Superior temporal gyrus (tissue), 1 donor: ENCODE measurements at regions not wholly inside any gene's neighbourhood (a gene's known extent, or its start where the extent isn't known, plus 50 kb on each side); places are given as distances from the start of the nearest gene placed in this dataset.

ENCODE experiments used
- DNase-seq: peaks from one replicate; pipeline ENCODE4 v3.0.0-alpha.2; 2016; ENCODE audit errors: extremely low spot score

GRCh38 chr2:8537562-8538155, 144.2 kb upstream of the ID2 start:
- no peak for DNase-seq

DNA sequence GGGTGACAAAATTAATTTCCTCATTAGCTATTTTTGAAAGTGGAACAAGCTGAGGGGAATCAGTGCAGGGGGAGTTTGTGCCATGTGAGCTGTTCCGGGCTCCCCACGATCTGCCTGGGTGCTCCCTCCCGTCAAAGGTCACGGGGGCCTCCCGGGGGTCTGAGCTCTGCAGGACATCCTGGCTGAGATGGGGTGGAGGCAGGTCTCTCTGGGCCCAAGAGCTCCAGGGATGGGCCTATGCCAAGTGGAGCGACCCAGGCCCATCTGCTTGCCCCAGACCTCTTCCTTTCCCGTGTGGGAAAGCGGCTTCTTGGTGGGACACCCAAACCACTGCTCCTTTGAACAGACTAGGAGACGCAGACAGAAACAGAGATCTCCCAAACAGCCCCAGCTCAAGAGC, 143.3 kb upstream of the ID2 start:
- no peak for DNase-seq

DNA sequence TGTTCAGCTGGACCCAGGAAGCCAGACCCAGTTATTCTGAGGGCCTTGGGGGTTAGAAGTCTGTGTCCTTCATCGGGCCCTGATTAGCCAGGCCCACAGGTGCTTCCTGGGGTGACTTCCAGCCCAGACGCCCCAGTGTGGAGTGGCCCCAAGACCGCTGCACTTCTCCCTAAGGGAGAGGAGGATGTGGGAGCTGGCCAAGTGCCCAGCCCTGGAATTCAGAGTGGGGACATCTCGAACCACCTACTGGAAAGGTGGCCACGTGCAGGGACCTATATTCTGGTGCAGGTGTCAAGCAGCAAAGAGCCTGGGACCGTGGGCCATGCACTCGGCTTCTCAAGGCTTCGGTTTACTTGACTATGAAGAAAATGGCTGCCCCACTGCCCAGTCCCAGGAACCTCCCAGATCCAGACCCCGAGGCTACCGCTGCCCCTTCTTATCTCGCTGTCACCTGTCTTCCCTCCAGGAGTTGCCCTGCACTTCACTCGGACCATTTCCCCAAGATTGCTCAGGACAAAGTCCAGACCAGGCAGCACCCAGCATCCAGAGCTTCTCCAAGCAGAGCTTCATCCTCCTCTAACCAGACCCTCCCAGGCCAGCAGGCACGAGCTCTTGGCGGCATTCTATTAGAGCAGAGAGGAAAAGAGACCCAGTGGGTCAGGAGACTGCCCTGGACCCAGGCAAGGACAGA, 142.8 kb upstream of the ID2 start:
- no peak for DNase-seq

DNA sequence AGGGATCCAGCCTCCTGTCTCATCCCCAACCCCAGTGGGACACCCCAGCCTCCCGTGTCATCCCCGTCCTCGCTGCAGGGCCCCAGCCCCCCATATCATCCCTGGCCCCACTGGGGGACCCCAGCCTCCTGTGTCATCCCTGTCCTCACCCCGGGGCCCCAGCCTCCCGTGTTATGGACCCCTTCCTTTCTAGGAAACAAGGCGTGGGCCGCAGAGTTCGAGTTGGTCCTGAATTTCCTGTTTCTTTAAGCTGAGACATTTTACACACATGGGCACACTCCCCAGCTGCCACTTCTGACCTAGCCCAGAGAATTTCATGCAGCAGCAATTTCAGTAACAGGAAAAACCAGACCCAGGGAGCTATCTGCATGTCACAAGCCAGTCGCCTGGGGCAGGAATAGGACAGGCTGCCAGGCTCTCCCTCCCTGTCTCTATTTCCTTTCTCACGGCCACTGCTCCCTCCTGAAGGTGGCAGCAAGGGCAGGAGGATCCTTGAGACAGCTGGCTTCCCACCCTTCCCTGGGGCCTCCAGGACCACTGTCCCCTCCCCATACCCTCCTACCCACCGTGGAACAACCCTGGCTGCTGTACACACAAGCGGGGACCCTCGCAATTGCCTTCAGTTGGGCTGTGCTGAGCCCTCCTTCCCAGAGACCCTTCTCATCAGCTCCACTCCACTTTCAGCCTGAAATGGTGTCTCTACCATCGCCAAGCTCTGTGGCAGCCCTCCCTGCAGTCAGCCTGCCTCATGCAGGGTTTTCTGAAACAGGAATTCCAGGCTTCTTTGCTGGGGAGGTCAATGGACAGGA, 141.9 kb upstream of the ID2 start:
- no peak for DNase-seq

DNA sequence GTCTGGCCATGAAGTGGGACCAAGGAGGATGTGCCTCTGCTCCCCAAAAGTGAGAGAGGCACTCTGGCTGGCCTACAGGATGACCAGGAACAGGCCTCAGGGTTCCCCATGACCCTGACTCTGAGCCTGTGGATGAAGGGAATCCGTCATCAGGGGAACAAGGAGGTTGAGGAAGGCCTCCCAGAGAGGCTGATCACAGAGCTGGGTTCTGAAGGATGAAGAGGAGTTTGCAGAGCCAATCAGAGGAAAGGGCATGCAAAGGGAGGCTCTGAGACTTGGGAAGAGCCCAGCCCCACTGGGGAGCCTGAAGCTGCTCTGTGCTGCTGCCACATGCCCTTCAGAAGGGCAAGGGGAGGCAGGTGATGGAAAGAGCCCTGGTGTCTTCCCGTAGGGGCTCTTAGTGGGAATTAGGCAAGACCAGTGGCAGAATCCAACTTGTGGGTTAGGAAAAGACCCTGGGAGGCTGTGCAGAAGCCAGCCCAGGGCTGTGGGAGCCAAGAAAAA, 141.3 kb upstream of the ID2 start:
- no peak for DNase-seq

DNA sequence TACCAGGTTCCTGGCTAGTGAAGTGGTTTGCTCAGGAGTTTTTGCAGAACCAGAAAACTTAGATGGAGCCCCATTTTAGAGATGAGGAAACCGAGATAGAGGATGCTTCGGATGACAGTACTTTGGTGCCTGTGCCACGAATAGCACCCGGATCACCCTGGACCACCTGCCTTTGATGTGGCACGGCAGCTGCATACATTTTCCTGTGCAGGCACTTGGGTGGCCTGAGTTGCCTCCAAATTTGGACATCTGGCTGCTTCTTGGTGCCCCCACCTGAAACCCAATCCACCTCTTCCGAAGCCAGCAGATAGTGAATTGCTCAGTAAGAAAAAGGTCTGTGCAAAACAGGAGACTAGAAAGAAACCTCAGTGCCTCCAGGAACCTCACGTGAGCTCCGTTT, 140.6 kb upstream of the ID2 start:
- DNase-seq, result no peak

- DNase-seq, result no peak
These were observed 140.2 kb upstream of the ID2 start for GRCh38 chr2:8541636-8542035.

DNA sequence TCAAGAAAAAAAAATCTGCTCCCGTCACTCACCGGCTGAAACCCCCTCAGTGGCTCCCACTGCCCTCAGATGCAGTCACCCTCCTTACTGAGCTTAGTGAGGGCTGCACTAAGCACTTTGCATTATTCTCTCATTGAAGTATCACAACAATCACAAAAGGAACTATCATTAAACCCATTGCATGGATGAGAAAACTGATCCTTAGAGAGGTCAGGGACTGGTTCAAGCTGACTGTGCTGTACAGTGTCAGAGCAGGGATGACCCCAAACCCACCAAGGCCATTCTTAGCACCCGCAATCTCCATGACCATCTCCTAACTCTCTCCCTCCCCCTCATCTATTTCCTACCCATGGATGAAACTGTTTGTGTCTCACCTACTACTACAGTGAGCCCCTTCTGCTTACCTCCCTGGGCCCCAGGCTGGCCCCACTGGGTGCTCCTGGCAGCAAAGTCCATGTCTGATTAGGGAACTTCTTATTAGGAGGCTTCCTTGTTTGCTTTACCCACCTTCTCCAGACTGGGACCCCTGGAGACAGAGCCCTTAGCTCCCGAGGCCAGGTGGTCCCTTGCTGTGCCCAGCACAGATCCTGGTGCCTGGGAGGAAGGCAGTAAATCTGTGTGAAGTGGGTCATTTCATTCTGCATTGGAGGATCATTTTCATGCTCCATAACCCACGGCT, 139.3 kb upstream of the ID2 start:
- DNase-seq, result no peak

GRCh38 chr2:8543060-8543382, 138.8 kb upstream of the ID2 start:
- no peak for DNase-seq

GRCh38 chr2:8543383-8544170, 138.3 kb upstream of the ID2 start:
- peak; percentile 32 for DNase-seq

DNA sequence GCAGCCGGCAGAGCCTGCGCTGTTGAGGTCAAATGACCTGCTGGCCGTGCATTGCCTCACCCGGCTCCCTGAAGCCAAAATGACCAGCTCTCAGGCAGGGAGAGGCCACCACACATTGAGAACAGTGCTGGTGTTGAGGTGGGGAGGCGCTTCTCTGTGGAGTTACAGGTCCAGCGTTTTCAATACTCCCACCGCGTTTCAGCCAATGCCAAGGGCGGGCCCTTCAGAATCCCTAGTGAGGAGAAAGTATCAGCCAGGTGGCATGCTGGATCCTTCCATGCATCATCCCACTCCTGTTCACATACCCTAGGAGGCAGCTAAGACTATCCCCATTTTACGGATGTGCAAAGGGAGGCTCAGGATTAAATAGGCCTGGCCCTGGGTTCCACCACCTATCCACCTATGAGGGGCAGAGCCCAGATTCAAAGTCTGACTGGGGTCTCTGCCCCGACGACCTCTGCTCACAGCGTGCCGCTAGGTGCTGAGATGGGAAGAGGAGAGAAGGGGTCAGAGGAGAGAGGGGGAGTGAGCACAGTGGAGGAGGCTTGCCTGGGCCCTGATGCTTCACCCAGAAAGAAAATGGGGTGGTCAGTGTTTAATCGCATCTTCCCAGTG, 137.6 kb upstream of the ID2 start:
- DNase-seq, result no peak

- DNase-seq, result no peak
These were observed 136.8 kb upstream of the ID2 start for GRCh38 chr2:8544786-8545694.

DNA sequence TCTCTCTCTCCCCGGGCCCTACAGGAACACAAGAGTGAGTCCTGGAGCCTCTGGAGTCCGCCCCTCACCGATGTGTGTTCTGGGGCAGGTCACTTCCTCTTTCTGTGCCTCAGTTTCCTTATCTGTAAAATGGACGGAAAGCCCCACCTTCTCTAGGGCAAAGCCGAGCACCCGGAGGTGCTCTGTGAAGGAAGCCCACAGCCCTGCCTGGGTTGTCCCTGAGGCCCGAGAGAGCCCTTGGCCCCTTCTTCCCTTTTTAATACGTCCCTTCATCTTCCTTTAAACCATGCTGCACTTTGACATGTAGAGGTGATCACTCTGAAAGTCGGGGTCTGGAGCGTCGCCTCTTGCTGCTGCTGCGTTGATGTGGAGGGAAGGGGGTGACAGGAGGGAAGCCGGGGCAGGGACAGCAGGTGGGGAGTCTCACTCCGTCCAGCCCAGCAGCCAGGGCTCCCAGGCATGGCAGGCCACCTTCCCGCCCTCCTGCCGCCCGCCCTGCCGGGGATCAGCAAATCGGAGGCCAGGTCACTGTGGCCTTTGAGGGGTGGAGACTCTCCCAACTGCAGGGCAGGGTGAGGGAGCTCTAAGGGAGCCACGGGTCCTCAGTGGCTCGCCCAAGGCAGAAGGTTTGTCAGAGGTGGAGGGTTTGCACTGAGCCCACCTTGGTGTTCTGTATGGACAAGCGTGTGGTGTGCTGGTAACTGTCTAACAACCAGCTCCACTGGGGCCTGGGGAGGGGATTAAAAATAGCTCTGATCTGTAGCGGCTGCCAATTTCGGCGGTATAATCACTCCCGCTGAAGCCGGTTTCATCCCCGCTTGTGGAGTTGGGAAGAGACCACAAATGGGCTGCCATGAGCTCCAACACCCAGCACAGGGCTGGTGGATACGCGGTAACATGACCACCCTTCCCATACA, 135.9 kb upstream of the ID2 start:
- no peak for DNase-seq

DNA sequence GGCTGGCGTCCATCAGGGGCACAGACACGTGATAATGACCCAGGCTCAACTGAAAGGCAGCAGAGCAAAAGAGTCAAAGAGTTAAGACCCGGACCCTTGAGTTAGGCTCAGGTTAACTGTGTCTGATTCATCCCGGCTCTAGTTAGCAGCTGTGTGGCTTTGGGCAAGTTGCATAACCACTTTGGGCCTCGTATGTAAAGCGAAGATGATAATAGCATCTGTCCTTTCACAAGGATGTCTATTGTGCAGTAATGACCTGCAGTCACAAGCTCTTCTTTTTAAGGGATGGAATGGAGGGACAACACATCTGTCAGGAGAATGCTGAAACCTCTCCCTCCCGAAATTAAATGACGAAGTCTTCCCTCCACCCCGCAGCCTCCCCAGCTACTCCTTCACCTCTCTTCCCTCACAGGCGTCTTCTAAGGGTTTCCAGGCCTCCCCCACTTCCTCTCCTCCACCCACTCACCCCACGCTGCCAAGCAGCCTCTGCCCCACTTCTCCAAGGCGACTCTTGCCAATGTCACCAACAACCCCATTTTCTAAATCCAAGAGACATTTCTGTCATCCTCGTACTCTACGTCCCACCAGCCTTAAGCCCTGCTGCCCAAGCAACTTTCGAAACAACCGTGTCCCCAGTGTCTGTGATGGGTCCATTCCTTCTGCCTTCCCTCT, 135.1 kb upstream of the ID2 start:
- no peak for DNase-seq

DNA sequence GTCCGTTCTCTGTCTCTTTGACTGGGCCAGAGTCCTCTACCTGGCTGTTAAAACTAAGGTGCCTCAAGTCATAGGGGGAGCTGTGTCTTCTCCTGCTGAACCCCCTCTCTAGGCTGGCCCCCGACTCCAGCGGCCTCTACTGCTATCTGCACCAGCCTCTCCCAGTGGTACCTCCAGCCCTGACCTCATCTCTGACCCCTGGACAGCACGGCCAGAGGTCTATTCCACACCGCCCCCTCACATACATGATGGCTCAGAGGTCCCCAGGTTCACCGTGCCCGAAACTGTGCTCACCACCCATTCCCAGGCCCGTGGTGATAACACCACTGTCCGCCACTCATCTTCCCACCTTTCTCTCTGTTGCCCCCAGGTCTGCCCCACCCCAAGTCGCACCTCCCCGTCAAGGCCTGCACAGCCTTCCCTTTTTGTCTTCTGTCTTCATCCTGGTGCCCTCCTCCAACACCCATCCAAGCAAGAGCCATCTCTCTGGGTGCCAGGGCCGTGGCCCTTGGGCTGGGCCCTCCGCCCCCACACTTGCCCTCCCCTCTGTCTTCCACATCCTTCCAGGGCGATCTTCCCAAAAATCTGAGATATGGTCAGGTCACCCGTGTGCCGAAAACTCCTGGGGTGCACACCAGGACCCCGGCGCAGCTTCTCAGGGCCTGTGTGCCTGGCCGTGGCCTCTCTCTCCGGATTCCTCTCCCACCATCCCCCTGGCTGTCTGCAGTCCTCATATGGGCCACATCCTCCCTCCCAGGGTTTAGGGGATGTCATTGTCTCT, 134.4 kb upstream of the ID2 start:
- no peak for DNase-seq

GRCh38 chr2:8548065-8548618, 133.7 kb upstream of the ID2 start:
- DNase-seq, result no peak

DNA sequence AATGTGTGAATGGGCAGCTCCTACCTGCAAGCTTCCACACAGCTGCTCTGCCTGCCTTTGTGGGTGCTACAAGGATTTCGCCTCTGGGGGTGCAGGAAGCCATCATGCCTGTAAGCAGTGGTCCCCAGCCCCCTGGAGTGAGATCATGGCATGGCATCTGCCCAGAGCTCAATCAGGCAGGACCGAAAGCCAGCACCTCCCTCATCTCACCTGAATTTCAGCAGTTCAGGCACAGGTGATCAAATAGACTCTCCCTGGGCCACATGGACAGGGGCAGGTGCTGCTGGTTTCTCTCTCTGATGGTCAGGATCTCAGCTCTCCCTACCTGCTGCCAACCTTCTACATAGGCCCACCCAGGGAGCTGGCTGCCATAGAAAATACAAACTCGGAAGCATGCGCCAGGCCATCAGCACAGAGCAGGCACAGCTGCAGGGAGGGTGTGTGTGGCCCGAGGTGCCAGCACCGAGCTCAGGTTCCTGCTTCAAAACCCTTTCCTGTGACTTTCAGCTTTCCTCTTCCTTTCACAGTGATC, 133.2 kb upstream of the ID2 start:
- DNase-seq, result no peak
